ENCODE measurements at regions not wholly inside any gene's neighbourhood (a gene's known extent, or its start where the extent isn't known, plus 50 kb on each side); places are given as distances from the start of the nearest gene placed in this dataset.

DNA sequence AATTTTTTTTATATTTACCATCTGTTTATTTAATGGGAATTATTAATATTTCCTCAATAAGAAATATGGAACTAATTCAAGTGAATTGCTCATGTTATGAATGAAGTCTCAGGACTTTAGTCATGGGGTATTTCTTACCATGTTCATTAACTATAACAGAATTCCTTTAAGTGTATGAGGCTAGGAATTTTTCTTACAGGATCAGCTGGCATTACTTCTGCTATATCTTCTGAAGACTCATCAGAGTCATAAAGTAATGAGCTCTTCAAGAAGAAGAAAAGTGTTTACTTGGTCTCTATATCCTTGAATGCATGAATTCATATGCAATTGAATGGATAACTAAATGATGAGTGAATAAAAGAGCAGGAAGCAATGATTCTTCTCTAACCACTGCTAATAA is 486.8 kb upstream of the THBS1 start:
- dilution Hi-C loops (cut with MboI; ENCODE audit: extremely low pct_ligation_motif_present, low sequenced_read_pairs): no loop called here
- CTCF ChIA-PET: interaction anchor here (1.0 to 1.6 kb wide), 3 partner anchors 15 to 82 kb away, joined by 3 to 6 read pairs (median 3); no protein-coding TSS in a partner anchor
- TF ChIP-seq EZH2 (IDR thresholded peaks at IDR 0.05; ENCODE audit: borderline replicate concordance, low read depth, low read length, severe bottlenecking) (no peak), MYC (IDR thresholded peaks at IDR 0.05; ENCODE audit: low read depth, low read length) (no peak), FOS (IDR thresholded peaks at IDR 0.05; ENCODE audit: borderline replicate concordance, insufficient read depth, low read length) (no peak), POLR2AphosphoS5 (IDR thresholded peaks at IDR 0.05; ENCODE audit: insufficient read depth, low read depth, low read length) (no peak), POLR2A (IDR thresholded peaks at IDR 0.05; ENCODE audit: low read depth, low read length) (no peak), JUN (IDR thresholded peaks at IDR 0.05; ENCODE audit: borderline replicate concordance, insufficient read depth, insufficient read length, low read depth) (no peak), GATA2 (IDR thresholded peaks at IDR 0.05; ENCODE audit: insufficient read depth, insufficient read length, low read depth, low read length) (no peak)
- TF ChIP-seq, protein P1, sequence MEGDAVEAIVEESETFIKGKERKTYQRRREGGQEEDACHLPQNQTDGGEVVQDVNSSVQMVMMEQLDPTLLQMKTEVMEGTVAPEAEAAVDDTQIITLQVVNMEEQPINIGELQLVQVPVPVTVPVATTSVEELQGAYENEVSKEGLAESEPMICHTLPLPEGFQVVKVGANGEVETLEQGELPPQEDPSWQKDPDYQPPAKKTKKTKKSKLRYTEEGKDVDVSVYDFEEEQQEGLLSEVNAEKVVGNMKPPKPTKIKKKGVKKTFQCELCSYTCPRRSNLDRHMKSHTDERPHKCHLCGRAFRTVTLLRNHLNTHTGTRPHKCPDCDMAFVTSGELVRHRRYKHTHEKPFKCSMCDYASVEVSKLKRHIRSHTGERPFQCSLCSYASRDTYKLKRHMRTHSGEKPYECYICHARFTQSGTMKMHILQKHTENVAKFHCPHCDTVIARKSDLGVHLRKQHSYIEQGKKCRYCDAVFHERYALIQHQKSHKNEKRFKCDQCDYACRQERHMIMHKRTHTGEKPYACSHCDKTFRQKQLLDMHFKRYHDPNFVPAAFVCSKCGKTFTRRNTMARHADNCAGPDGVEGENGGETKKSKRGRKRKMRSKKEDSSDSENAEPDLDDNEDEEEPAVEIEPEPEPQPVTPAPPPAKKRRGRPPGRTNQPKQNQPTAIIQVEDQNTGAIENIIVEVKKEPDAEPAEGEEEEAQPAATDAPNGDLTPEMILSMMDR (IDR thresholded peaks at IDR 0.05; ENCODE audit: extremely low read depth in 1 of 2, insufficient read depth in 1 of 2, low read depth in 1 of 2, low read length in 2 of 2): no peak
- TF ChIP-seq, protein P2, sequence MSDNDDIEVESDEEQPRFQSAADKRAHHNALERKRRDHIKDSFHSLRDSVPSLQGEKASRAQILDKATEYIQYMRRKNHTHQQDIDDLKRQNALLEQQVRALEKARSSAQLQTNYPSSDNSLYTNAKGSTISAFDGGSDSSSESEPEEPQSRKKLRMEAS (IDR thresholded peaks at IDR 0.05; ENCODE audit: insufficient read depth, insufficient read length): no peak

More for the DNA sequence above, 486.8 kb upstream of the THBS1 start:
- Histone ChIP-seq H3K9ac (replicated peaks; ENCODE audit: extremely low read depth, insufficient read depth, low read length) (no peak overlapping the region), H3K9me1 (replicated peaks; ENCODE audit: control insufficient read depth, extremely low read depth, insufficient read depth, low read length) (no peaks in the 10 kb centered on the region), H3K9me3 (replicated peaks; ENCODE audit: control insufficient read depth, insufficient read depth, low read length) (no peaks in the 10 kb centered on the region), H3K36me3 (ENCODE audit: control insufficient read depth in 2 of 2, extremely low read depth in 1 of 2, insufficient read depth in 2 of 2, low read length in 2 of 2) (no peaks in the 10 kb centered on the region), H3K4me2 (ENCODE audit: insufficient read depth, low read length) (no peak overlapping the region), H4K20me1 (replicated peaks; ENCODE audit: control insufficient read depth, extremely low read depth, insufficient read depth, low read length) (no peaks in the 10 kb centered on the region), H3K27ac (ENCODE audit: insufficient read depth, low read depth, low read length) (no peak overlapping the region), H3K27me3 (ENCODE audit: control insufficient read depth in 2 of 2, insufficient read depth in 2 of 2, low read length in 2 of 2) (no peaks in the 10 kb centered on the region), H3K4me1 (ENCODE audit: control insufficient read depth, extremely low read depth, insufficient read depth, low read length) (no peaks in the 10 kb centered on the region), H3K4me3 (replicated peaks in 1 of 3; ENCODE audit: insufficient read depth in 1 of 3, low read depth in 1 of 3, low read length in 3 of 3) (no peak overlapping the region), H2AFZ (ENCODE audit: low read depth, low read length) (no peak overlapping the region), H3K79me2 (ENCODE audit: control insufficient read depth, insufficient read depth, low read length) (no peaks in the 10 kb centered on the region)
- intact Hi-C loops (cut with micrococcal nuclease): no loop called here
- BruUV-seq (replicated peaks): no TSS peak
- no peak for FAIRE-seq
- no peak for DNase-seq (ENCODE audit: low read depth, low spot score)
- POLR2A ChIA-PET: interaction anchor here (0.5 kb wide), 1 partner anchor 111 kb away, joined by 3 read pairs; no protein-coding TSS in a partner anchor

All from endothelial cell of umbilical vein (primary cell).